ENCODE measurements at regions not wholly inside any gene's neighbourhood (a gene's known extent, or its start where the extent isn't known, plus 50 kb on each side); places are given as distances from the start of the nearest gene placed in this dataset.

DNA sequence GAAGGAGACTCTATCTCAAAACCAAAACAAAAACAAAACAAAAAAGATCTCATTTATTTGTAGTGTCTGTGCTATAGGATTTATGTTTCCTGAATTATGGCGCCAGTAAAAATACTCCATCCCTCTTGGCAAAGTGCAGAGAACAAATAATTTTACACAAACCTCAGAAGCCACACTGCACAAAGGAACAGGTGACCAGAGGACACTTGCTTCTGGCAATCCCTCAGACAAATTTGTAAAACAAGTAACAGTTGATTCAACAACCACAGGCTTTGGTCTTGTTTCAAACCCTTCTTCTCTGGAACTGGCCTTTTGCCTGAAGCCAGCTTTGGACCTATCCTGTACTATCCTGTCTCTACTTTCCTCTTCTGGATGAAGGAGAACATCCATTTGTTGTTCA is 502.1 kb downstream of the DMAC1 start:
- no peak overlapping the region for H3K4me3 ChIP-seq (ENCODE audit: low read depth, low read length, poor library complexity, severe bottlenecking)

DNA sequence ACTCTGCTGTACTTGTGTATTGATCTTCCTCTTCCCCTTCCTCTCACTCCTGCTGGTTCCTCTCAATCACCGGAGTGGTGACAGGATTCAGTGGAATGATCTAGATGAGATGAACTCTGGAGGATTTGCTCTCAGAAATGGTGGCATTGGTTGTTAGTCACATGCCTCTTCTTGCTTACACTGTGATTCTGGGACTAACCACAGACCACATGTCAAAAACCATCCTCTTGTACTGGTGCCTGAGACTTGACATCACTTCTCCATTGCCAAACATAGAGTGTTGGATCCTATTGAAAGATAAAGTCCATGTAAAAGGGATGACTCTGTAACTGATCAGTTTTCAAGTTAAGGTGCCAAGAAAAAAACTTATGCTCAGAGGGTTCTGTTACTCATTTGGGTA is 506.5 kb downstream of the DMAC1 start:
- H3K27ac ChIP-seq (ENCODE audit: low read depth, low read length, poor library complexity, severe bottlenecking), result no peak overlapping the region
- peaks cover 4% of the 10 kb centered on the region for H3K4me1 ChIP-seq (ENCODE audit: insufficient read depth, low read length, poor library complexity, severe bottlenecking)
- no peaks in the 10 kb centered on the region for H3K9me2 ChIP-seq (ENCODE audit: insufficient read depth, low read length)
- no peaks in the 10 kb centered on the region for H3K9me3 ChIP-seq (ENCODE audit: low read length)
- H4K20me1 ChIP-seq (ENCODE audit: insufficient read depth, low read length), result no peaks in the 10 kb centered on the region
- ChIA-PET POLR2A (no interaction called here), CTCF (ENCODE audit: unreplicated experiment) (no interaction called here)
- BruUV-seq (replicated peaks), result no TSS peak
- no peaks in the 10 kb centered on the region for H3K79me2 ChIP-seq (ENCODE audit: insufficient read depth, low read depth, low read length)
- H3K4me3 ChIP-seq (ENCODE audit: low read depth, low read length, poor library complexity, severe bottlenecking), result no peak overlapping the region
- H3K36me3 ChIP-seq (ENCODE audit: insufficient read depth, low read length), result no peaks in the 10 kb centered on the region
- H2AFZ ChIP-seq (ENCODE audit: low read length), result no peak overlapping the region
- TF ChIP-seq, protein P1, sequence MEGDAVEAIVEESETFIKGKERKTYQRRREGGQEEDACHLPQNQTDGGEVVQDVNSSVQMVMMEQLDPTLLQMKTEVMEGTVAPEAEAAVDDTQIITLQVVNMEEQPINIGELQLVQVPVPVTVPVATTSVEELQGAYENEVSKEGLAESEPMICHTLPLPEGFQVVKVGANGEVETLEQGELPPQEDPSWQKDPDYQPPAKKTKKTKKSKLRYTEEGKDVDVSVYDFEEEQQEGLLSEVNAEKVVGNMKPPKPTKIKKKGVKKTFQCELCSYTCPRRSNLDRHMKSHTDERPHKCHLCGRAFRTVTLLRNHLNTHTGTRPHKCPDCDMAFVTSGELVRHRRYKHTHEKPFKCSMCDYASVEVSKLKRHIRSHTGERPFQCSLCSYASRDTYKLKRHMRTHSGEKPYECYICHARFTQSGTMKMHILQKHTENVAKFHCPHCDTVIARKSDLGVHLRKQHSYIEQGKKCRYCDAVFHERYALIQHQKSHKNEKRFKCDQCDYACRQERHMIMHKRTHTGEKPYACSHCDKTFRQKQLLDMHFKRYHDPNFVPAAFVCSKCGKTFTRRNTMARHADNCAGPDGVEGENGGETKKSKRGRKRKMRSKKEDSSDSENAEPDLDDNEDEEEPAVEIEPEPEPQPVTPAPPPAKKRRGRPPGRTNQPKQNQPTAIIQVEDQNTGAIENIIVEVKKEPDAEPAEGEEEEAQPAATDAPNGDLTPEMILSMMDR (conservative IDR thresholded peaks at IDR 0.05; ENCODE audit: low read length), result no peak
- intact Hi-C loops (cut with micrococcal nuclease; ENCODE audit: unreplicated experiment), result no loop called here
- no peak overlapping the region for H3K4me2 ChIP-seq (ENCODE audit: low read length)
- no peak for DNase-seq (ENCODE audit: low spot score)

More for the DNA sequence above, 502.1 kb downstream of the DMAC1 start:
- no peak for TF ChIP-seq EZH2phosphoT487 (IDR thresholded peaks at IDR 0.05; ENCODE audit: borderline replicate concordance, low read depth, low read length)
- TF ChIP-seq, protein P1 (conservative IDR thresholded peaks at IDR 0.05; ENCODE audit: low read length), result no peak
- Histone ChIP-seq H3K9me2 (ENCODE audit: insufficient read depth, low read length) (no peaks in the 10 kb centered on the region), H3K79me2 (ENCODE audit: insufficient read depth, low read depth, low read length) (no peaks in the 10 kb centered on the region), H2AFZ (ENCODE audit: low read length) (no peak overlapping the region), H3K27ac (ENCODE audit: low read depth, low read length, poor library complexity, severe bottlenecking) (no peak overlapping the region), H3K4me2 (ENCODE audit: low read length) (no peak overlapping the region), H3K4me1 (ENCODE audit: insufficient read depth, low read length, poor library complexity, severe bottlenecking) (no peaks in the 10 kb centered on the region), H3K36me3 (ENCODE audit: insufficient read depth, low read length) (no peaks in the 10 kb centered on the region), H4K20me1 (ENCODE audit: insufficient read depth, low read length) (no peaks in the 10 kb centered on the region), H3K9me3 (ENCODE audit: low read length) (no peaks in the 10 kb centered on the region)
- CTCF ChIA-PET (ENCODE audit: unreplicated experiment), result no interaction called here
- no TSS peak for BruUV-seq (replicated peaks)
- intact Hi-C loops (cut with micrococcal nuclease; ENCODE audit: unreplicated experiment), result no loop called here
- POLR2A ChIA-PET, result no interaction called here
- DNase-seq (ENCODE audit: low spot score), result no peak

DNA sequence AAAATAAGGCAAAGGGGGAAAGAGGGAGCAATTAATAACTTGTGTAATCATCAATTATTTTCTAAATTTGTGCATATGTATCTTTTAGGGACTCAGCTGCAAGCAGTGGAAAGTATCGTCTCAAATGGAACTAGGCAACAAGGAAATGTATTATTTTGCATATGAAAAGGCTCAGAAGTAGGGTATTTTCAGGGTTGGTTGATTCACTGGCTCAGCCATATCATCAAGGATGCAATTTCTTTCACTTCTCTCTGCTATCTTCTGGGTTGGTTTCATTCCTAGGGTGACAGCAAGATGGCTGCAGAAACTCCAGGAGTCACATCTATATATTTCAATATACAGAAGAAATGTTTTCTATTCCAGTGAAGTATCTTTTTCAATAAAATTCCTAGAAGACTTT is 509.8 kb downstream of the DMAC1 start:
- ChIA-PET CTCF (ENCODE audit: unreplicated experiment) (no interaction called here), POLR2A (no interaction called here)
- no peak for DNase-seq (ENCODE audit: low spot score)
- Histone ChIP-seq H3K27ac (ENCODE audit: low read depth, low read length, poor library complexity, severe bottlenecking) (no peak overlapping the region), H2AFZ (ENCODE audit: low read length) (no peak overlapping the region), H3K4me2 (ENCODE audit: low read length) (no peak overlapping the region), H3K4me1 (ENCODE audit: insufficient read depth, low read length, poor library complexity, severe bottlenecking) (peaks cover 4% of the 10 kb centered on the region), H3K9me3 (ENCODE audit: low read length) (no peaks in the 10 kb centered on the region), H3K4me3 (ENCODE audit: low read depth, low read length, poor library complexity, severe bottlenecking) (no peak overlapping the region), H3K9me2 (ENCODE audit: insufficient read depth, low read length) (no peaks in the 10 kb centered on the region), H4K20me1 (ENCODE audit: insufficient read depth, low read length) (no peaks in the 10 kb centered on the region), H3K79me2 (ENCODE audit: insufficient read depth, low read depth, low read length) (no peaks in the 10 kb centered on the region), H3K36me3 (ENCODE audit: insufficient read depth, low read length) (no peaks in the 10 kb centered on the region)
- no TSS peak for BruUV-seq (replicated peaks)
- TF ChIP-seq EZH2phosphoT487 (IDR thresholded peaks at IDR 0.05; ENCODE audit: borderline replicate concordance, low read depth, low read length), result no peak
- TF ChIP-seq, protein P1 (conservative IDR thresholded peaks at IDR 0.05; ENCODE audit: low read length), result no peak
- intact Hi-C loops (cut with micrococcal nuclease; ENCODE audit: unreplicated experiment), result no loop called here
